CD4-positive, alpha-beta T cell (primary cell): ENCODE measurements at regions not wholly inside any gene's neighbourhood (a gene's known extent, or its start where the extent isn't known, plus 50 kb on each side); places are given as distances from the start of the nearest gene placed in this dataset.

ENCODE experiments used
- ATAC-seq: fragments of 200-7000 bp; cut with Tn5 transposase; one replicate; pipeline ENCODE4 v1.10.0; 2022; ENCODE audit warnings: mild to moderate bottlenecking; ENCODE audit not compliant: poor library complexity
- CTCF ChIA-PET: fragments of 350-600 bp; sonication (Branson Sonifier 250); formaldehyde crosslinking; loops from one replicate; lab custom pipeline; 2021; ENCODE audit warnings: antibody characterized with exemption, inconsistent platforms; lab: Charles Lee
- POLR2A ChIA-PET: fragments of 350-600 bp; sonication (Branson Sonifier 250); formaldehyde crosslinking; loops from one replicate; lab custom pipeline; 2021; ENCODE audit warnings: antibody characterized with exemption, inconsistent platforms; lab: Charles Lee
- DNase-seq, 14 experiments: peaks; one replicate each; pipeline ENCODE4 v3.0.0-alpha.2; 2013 to 2020; ENCODE audit warnings: mixed read lengths in 2 of 14
- H3K27ac ChIP-seq, 2 donors: one replicate each; pipeline versions ENCODE4 v1.5.1 to v1.7.0; 2013; ENCODE audit warnings: low read length in 2 of 2, low read depth in 1 of 2, mild to moderate bottlenecking in 1 of 2
- H3K27me3 ChIP-seq, 2 experiments: 1 replicate in 1 of 2; 2 replicates in 1 of 2; pipeline versions ENCODE4 v1.6.1 to v1.7.0; 2013; ENCODE audit warnings: low read length in 2 of 2, control low read depth in 1 of 2, mild to moderate bottlenecking in 1 of 2, moderate library complexity in 1 of 2; ENCODE audit not compliant: insufficient read depth in 2 of 2, control insufficient read depth in 1 of 2
- H3K36me3 ChIP-seq: one replicate; pipeline ENCODE4 v1.6.1; 2013; ENCODE audit warnings: low read length, control low read depth; ENCODE audit not compliant: insufficient read depth
- H3K4me1 ChIP-seq: one replicate; pipeline ENCODE4 v1.6.1; 2013; ENCODE audit warnings: low read length, control low read depth; ENCODE audit not compliant: insufficient read depth
- H3K4me3 ChIP-seq: one replicate; pipeline ENCODE4 v1.5.1; 2013; ENCODE audit warnings: mild to moderate bottlenecking, low read length, moderate library complexity
- H3K9me3 ChIP-seq, 2 experiments: 1 replicate in 1 of 2; 2 replicates in 1 of 2; pipeline versions ENCODE4 v1.6.1 to v1.7.0; 2013; ENCODE audit warnings: low read length in 2 of 2, mild to moderate bottlenecking in 2 of 2, control low read depth in 1 of 2, moderate library complexity in 1 of 2; ENCODE audit not compliant: control insufficient read depth in 1 of 2, insufficient read depth in 1 of 2
- H3K27ac Mint-ChIP-seq: one replicate; pipeline ENCODE4 v1.8.0; 2020; ENCODE audit warnings: mixed read lengths
- H3K27me3 Mint-ChIP-seq: one replicate; pipeline ENCODE4 v1.8.0; 2021; ENCODE audit warnings: mixed read lengths
- H3K36me3 Mint-ChIP-seq: one replicate; pipeline ENCODE4 v1.8.0; 2021; ENCODE audit warnings: low read depth, mixed read lengths
- H3K4me1 Mint-ChIP-seq: one replicate; pipeline ENCODE4 v1.8.0; 2021; ENCODE audit warnings: low read depth, mixed read lengths
- H3K4me3 Mint-ChIP-seq: one replicate; pipeline ENCODE4 v1.8.0; 2020; ENCODE audit warnings: mild to moderate bottlenecking, mixed read lengths
- H3K9me3 Mint-ChIP-seq: one replicate; pipeline ENCODE4 v1.8.0; 2020; ENCODE audit warnings: mixed read lengths
- CTCF ChIP-seq: fragments of 200-600 bp; IDR thresholded peaks from one replicate; pipeline ENCODE4 v1.8.0; 2022; ENCODE audit warnings: antibody characterized with exemption, mild to moderate bottlenecking
- intact Hi-C, 2 experiments: fragments of 100-400 bp; cut with DNase I in 1 of 2; cut with micrococcal nuclease in 1 of 2; formaldehyde crosslinking; loops; one replicate each; pipeline versions ENCODE4 v1.15.1 to v1.9.0; 2023 to 2025; cut with DNase I, micrococcal nuclease

GRCh38 chr11:30733748-30734147 is 147.6 kb upstream of the MPPED2 start:
- Histone ChIP-seq H3K27ac (no peak overlapping the region), H3K27me3 (no peaks in the 10 kb centered on the region), H3K4me1 (no peaks in the 10 kb centered on the region), H3K4me3 (no peak overlapping the region), H3K9me3 (no peaks in the 10 kb centered on the region), H3K36me3 (no peaks in the 10 kb centered on the region)
- TF ChIP-seq CTCF, result no peak
- no peak for ATAC-seq
- no peak overlapping the region for H3K27ac Mint-ChIP-seq
- H3K4me1 Mint-ChIP-seq, result no peaks in the 10 kb centered on the region
- no peak for DNase-seq
- CTCF ChIA-PET, result no interaction called here
- intact Hi-C loops, result no loop called here
- H3K36me3 Mint-ChIP-seq, result no peaks in the 10 kb centered on the region
- no peaks in the 10 kb centered on the region for H3K27me3 Mint-ChIP-seq
- H3K9me3 Mint-ChIP-seq, result no peaks in the 10 kb centered on the region
- no peak overlapping the region for H3K4me3 Mint-ChIP-seq
- POLR2A ChIA-PET, result no interaction called here

- H3K27ac Mint-ChIP-seq, result no peak overlapping the region
- Histone ChIP-seq H3K36me3 (no peaks in the 10 kb centered on the region), H3K4me3 (no peak overlapping the region), H3K9me3 (peaks cover 0 to 4% of the 10 kb centered on the region in 2 experiments), H3K27ac (no peak overlapping the region), H3K27me3 (no peaks in the 10 kb centered on the region), H3K4me1 (no peaks in the 10 kb centered on the region)
- ATAC-seq (no peak), DNase-seq (no peak)
- CTCF ChIA-PET, result no interaction called here
- H3K36me3 Mint-ChIP-seq, result no peaks in the 10 kb centered on the region
- intact Hi-C loops, result no loop called here
- TF ChIP-seq CTCF, result no peak
- H3K9me3 Mint-ChIP-seq, result no peaks in the 10 kb centered on the region
- no peak overlapping the region for H3K4me3 Mint-ChIP-seq
- no peaks in the 10 kb centered on the region for H3K4me1 Mint-ChIP-seq
- POLR2A ChIA-PET, result no interaction called here
- H3K27me3 Mint-ChIP-seq, result no peaks in the 10 kb centered on the region
These were observed 143.9 kb upstream of the MPPED2 start for GRCh38 chr11:30730011-30730410.

- Mint-ChIP-seq H3K4me3 (no peak overlapping the region), H3K27me3 (no peaks in the 10 kb centered on the region), H3K9me3 (no peaks in the 10 kb centered on the region), H3K36me3 (no peaks in the 10 kb centered on the region), H3K27ac (no peak overlapping the region), H3K4me1 (no peaks in the 10 kb centered on the region)
- Histone ChIP-seq H3K27ac (no peak overlapping the region), H3K4me3 (no peak overlapping the region), H3K4me1 (no peaks in the 10 kb centered on the region), H3K27me3 (no peaks in the 10 kb centered on the region), H3K36me3 (no peaks in the 10 kb centered on the region), H3K9me3 (peaks cover 0 to 4% of the 10 kb centered on the region in 2 experiments)
- CTCF ChIA-PET, result no interaction called here
- DNase-seq (no peak), ATAC-seq (no peak)
- POLR2A ChIA-PET, result no interaction called here
- TF ChIP-seq CTCF, result no peak
- intact Hi-C loops, result no loop called here
These were observed 143.1 kb upstream of the MPPED2 start for GRCh38 chr11:30729187-30729713.
